ENCODE measurements at regions not wholly inside any gene's neighbourhood (a gene's known extent, or its start where the extent isn't known, plus 50 kb on each side); places are given as distances from the start of the nearest gene placed in this dataset.

DNA sequence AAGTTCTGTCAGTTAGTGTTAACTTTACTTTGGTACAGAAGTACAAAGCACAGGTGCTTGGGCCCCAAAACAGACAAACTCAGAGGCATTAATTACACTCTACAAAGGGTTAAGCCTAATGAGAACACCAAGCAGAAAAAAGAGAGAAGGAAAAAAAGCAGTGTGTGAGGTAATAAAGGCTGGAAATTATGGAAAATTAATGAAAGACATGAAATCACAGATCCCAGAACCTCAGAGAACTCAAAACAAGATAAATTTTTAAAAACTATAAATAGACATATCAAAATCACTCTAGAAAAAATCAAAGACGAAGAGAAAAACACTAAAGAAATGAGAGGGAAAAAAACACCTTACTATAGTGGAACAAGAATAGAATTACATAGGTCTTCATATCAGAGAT, 354.2 kb upstream of the ADAMTS16 start:
- no peak for TF ChIP-seq EGR1 (IDR thresholded peaks at IDR 0.05)
- no peak for TF ChIP-seq FOXM1 (IDR thresholded peaks at IDR 0.05; ENCODE audit: borderline replicate concordance, low read depth)
- TF ChIP-seq TAF1 (IDR thresholded peaks at IDR 0.05; ENCODE audit: low read depth): no peak
- TF ChIP-seq, protein P1, sequence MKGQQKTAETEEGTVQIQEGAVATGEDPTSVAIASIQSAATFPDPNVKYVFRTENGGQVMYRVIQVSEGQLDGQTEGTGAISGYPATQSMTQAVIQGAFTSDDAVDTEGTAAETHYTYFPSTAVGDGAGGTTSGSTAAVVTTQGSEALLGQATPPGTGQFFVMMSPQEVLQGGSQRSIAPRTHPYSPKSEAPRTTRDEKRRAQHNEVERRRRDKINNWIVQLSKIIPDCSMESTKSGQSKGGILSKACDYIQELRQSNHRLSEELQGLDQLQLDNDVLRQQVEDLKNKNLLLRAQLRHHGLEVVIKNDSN (IDR thresholded peaks at IDR 0.05): no peak

DNA sequence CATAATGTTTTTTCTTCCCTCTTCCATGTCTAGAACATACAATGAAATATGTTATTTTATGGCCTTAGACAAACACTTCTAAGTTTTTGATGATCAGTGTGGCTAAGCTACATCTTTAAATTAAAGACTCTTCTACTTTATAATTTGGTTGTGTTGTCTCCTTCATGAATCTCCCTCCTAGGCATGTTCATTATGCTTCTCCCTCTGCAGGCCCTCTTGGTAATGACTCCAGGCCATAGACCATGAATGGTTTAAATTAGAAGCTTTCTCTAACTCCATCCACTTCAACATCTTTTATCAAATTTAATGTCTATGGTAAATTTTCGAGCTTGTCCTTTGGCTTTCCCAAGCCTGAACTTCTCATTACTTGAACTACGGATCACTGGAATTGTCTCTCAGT, 342.7 kb upstream of the ADAMTS16 start:
- TF ChIP-seq EGR1 (IDR thresholded peaks at IDR 0.05) (no peak), RAD21 (IDR thresholded peaks at IDR 0.05; ENCODE audit: low read depth) (no peak), NFIC (IDR thresholded peaks at IDR 0.05) (no peak), TAF1 (IDR thresholded peaks at IDR 0.05; ENCODE audit: low read depth) (no peak), TEAD4 (IDR thresholded peaks at IDR 0.05) (no peak), EP300 (IDR thresholded peaks at IDR 0.05; ENCODE audit: borderline replicate concordance) (no peak), CREB1 (IDR thresholded peaks at IDR 0.05; ENCODE audit: low read depth) (no peak), CEBPB (IDR thresholded peaks at IDR 0.05) (no peak), TCF12 (IDR thresholded peaks at IDR 0.05; ENCODE audit: low read depth) (no peak), ZBTB7A (IDR thresholded peaks at IDR 0.05; ENCODE audit: low read depth) (no peak), YY1 (IDR thresholded peaks at IDR 0.05; ENCODE audit: low read depth) (no peak), FOXM1 (IDR thresholded peaks at IDR 0.05; ENCODE audit: borderline replicate concordance, low read depth) (no peak)
- TF ChIP-seq, protein P1 (IDR thresholded peaks at IDR 0.05): no peak
- TF ChIP-seq, protein P2, sequence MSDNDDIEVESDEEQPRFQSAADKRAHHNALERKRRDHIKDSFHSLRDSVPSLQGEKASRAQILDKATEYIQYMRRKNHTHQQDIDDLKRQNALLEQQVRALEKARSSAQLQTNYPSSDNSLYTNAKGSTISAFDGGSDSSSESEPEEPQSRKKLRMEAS (IDR thresholded peaks at IDR 0.05): no peak
- TF ChIP-seq, protein P3, sequence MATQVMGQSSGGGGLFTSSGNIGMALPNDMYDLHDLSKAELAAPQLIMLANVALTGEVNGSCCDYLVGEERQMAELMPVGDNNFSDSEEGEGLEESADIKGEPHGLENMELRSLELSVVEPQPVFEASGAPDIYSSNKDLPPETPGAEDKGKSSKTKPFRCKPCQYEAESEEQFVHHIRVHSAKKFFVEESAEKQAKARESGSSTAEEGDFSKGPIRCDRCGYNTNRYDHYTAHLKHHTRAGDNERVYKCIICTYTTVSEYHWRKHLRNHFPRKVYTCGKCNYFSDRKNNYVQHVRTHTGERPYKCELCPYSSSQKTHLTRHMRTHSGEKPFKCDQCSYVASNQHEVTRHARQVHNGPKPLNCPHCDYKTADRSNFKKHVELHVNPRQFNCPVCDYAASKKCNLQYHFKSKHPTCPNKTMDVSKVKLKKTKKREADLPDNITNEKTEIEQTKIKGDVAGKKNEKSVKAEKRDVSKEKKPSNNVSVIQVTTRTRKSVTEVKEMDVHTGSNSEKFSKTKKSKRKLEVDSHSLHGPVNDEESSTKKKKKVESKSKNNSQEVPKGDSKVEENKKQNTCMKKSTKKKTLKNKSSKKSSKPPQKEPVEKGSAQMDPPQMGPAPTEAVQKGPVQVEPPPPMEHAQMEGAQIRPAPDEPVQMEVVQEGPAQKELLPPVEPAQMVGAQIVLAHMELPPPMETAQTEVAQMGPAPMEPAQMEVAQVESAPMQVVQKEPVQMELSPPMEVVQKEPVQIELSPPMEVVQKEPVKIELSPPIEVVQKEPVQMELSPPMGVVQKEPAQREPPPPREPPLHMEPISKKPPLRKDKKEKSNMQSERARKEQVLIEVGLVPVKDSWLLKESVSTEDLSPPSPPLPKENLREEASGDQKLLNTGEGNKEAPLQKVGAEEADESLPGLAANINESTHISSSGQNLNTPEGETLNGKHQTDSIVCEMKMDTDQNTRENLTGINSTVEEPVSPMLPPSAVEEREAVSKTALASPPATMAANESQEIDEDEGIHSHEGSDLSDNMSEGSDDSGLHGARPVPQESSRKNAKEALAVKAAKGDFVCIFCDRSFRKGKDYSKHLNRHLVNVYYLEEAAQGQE (IDR thresholded peaks at IDR 0.05; ENCODE audit: low read depth): no peak

DNA sequence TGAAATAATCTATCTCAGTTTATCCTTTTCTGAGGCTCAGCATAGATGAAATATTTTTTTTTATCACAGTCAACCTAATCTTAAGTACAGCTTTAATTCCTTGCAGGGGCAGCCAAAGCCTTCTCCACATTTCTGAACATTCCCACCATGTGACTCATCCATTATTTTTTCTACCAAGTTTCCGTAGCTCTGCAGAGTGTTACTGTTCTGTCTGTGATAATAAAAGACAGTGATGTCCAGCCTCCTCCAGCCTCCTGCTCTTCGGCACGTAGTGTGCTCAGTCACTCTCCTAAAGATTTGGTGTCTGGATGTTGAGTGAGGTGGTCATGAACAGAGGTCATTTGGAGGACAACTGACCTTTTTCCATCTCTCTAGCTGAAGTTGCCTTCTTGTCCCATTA, 338.1 kb upstream of the ADAMTS16 start:
- TF ChIP-seq, protein P2 (IDR thresholded peaks at IDR 0.05): no peak
- TF ChIP-seq FOXM1 (IDR thresholded peaks at IDR 0.05; ENCODE audit: borderline replicate concordance, low read depth) (no peak), EGR1 (IDR thresholded peaks at IDR 0.05) (no peak), YY1 (IDR thresholded peaks at IDR 0.05; ENCODE audit: low read depth) (no peak), CEBPB (IDR thresholded peaks at IDR 0.05) (no peak), EP300 (IDR thresholded peaks at IDR 0.05; ENCODE audit: borderline replicate concordance) (no peak), TAF1 (IDR thresholded peaks at IDR 0.05; ENCODE audit: low read depth) (no peak), TCF12 (IDR thresholded peaks at IDR 0.05; ENCODE audit: low read depth) (no peak), RAD21 (IDR thresholded peaks at IDR 0.05; ENCODE audit: low read depth) (no peak), CREB1 (IDR thresholded peaks at IDR 0.05; ENCODE audit: low read depth) (no peak), TEAD4 (IDR thresholded peaks at IDR 0.05) (no peak), NFIC (IDR thresholded peaks at IDR 0.05) (no peak), ZBTB7A (IDR thresholded peaks at IDR 0.05; ENCODE audit: low read depth) (no peak)
- TF ChIP-seq, protein P1 (IDR thresholded peaks at IDR 0.05): no peak
- TF ChIP-seq, protein P3 (IDR thresholded peaks at IDR 0.05; ENCODE audit: low read depth): no peak

DNA sequence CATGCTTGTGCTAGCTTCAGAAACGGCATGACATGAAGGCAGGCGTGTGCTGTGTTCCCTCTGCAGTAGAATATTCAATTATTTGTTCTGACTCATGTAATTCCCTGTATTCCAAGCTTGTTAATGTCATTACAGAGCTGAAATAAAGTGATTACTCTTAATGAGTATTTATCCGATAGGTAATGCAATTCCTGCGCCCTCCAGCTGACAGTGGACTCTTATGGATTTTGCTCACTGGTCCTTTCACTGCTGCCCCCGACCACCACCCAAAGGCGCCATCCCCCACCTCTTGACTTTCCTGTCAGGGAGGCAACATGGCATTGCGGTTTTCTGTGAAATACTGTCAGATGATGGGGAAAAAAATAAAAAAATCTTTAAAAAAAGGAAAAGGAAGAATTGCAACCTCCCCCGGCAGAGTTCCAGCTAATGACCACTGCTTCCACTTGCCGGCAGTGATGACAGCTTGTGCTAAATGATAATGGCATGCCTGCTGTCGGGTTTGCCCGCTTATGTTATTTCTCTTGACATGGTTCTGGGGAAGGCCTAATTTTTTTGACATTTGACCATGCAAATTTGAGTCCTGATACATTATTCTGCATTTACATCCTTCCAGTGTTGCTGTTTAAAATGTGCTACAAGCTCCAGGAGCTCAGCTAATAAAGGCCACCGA, 335.3 kb upstream of the ADAMTS16 start:
- TF ChIP-seq, protein P2 (IDR thresholded peaks at IDR 0.05): no peak
- no peak for TF ChIP-seq TEAD4 (IDR thresholded peaks at IDR 0.05)

DNA sequence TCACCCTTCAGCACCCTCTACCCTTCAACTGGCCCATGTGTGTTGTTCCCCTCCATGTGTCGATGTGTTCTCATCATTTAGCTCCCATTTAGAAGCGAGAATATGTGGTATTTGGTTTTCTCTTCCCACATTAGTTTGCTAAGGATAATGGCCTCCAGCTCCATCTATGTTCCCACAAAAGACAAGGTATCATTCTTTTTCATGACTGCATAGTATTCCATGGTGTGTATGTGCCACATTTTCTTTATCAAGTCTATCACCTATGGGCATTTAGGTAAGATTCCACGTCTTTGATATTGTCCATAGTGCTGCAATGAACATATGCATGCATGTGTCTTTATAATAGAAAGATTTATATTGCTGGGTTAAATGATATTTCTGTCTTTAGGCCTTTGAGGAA, 325.1 kb upstream of the ADAMTS16 start:
- no peak for TF ChIP-seq TAF1 (IDR thresholded peaks at IDR 0.05; ENCODE audit: low read depth)
- TF ChIP-seq CREB1 (IDR thresholded peaks at IDR 0.05; ENCODE audit: low read depth): no peak
- no peak for TF ChIP-seq TEAD4 (IDR thresholded peaks at IDR 0.05)
- no peak for TF ChIP-seq RAD21 (IDR thresholded peaks at IDR 0.05; ENCODE audit: low read depth)
- TF ChIP-seq EP300 (IDR thresholded peaks at IDR 0.05; ENCODE audit: borderline replicate concordance): no peak
- TF ChIP-seq FOXM1 (IDR thresholded peaks at IDR 0.05; ENCODE audit: borderline replicate concordance, low read depth): no peak
- no peak for TF ChIP-seq YY1 (IDR thresholded peaks at IDR 0.05; ENCODE audit: low read depth)
- no peak for TF ChIP-seq EGR1 (IDR thresholded peaks at IDR 0.05)
- no peak for TF ChIP-seq NFIC (IDR thresholded peaks at IDR 0.05)
- TF ChIP-seq TCF12 (IDR thresholded peaks at IDR 0.05; ENCODE audit: low read depth): no peak
- TF ChIP-seq, protein P1 (IDR thresholded peaks at IDR 0.05): no peak
- no peak for TF ChIP-seq CEBPB (IDR thresholded peaks at IDR 0.05)
- TF ChIP-seq ZBTB7A (IDR thresholded peaks at IDR 0.05; ENCODE audit: low read depth): no peak
- TF ChIP-seq, protein P3 (IDR thresholded peaks at IDR 0.05; ENCODE audit: low read depth): no peak
- TF ChIP-seq, protein P2 (IDR thresholded peaks at IDR 0.05): no peak

Data from Ishikawa (cell line).